ENCODE measurements at regions not wholly inside any gene's neighbourhood (a gene's known extent, or its start where the extent isn't known, plus 50 kb on each side); places are given as distances from the start of the nearest gene placed in this dataset.

GRCh38 chr1:72915581-72915980, 633.2 kb upstream of the NEGR1 start:
- Histone ChIP-seq H3K27ac (ENCODE audit: low read depth in 1 of 2, low read length in 2 of 2) (no peak overlapping the region), H3K4me1 (ENCODE audit: control insufficient read depth in 1 of 2, insufficient read depth in 2 of 2, low read length in 2 of 2) (no peaks in the 10 kb centered on the region), H3K27me3 (ENCODE audit: control insufficient read depth in 2 of 2, insufficient read depth in 2 of 2, low read length in 2 of 2) (no peaks in the 10 kb centered on the region), H3K9ac (ENCODE audit: insufficient read depth, low read length, poor library complexity, severe bottlenecking) (no peak overlapping the region), H3K9me3 (replicated peaks in 1 of 2; ENCODE audit: control insufficient read depth in 1 of 2, insufficient read depth in 1 of 2, low read length in 2 of 2) (no peaks in the 10 kb centered on the region), H3K4me3 (replicated peaks in 1 of 3; ENCODE audit: low read depth in 2 of 3, low read length in 3 of 3) (no peak overlapping the region), H2AFZ (ENCODE audit: insufficient read depth, low read depth, low read length, poor library complexity, severe bottlenecking) (no peak overlapping the region), H3K79me2 (ENCODE audit: insufficient read depth, low read length) (no peaks in the 10 kb centered on the region), H4K20me1 (ENCODE audit: insufficient read depth, low read length) (no peaks in the 10 kb centered on the region), H3K36me3 (replicated peaks in 1 of 2; ENCODE audit: control insufficient read depth in 1 of 2, insufficient read depth in 2 of 2, low read length in 2 of 2) (no peaks in the 10 kb centered on the region), H3K4me2 (replicated peaks; ENCODE audit: extremely low read depth, low read length, poor library complexity, severe bottlenecking) (no peak overlapping the region)
- 80% methylated on average over 1 of the region's 6 CpGs for WGBS (ENCODE audit: insufficient coverage)
- intact Hi-C loops (cut with micrococcal nuclease) = no loop called here
- Mint-ChIP-seq H3K36me3 (no peaks in the 10 kb centered on the region), H3K4me1 (no peaks in the 10 kb centered on the region), H3K27me3 (ENCODE audit: low read depth in 3 of 3) (peaks cover 0 to 1% (median 0%) of the 10 kb centered on the region in 3 donors), H3K4me3 (no peak overlapping the region), H3K9me3 (peaks cover 0 to 5% (median 3%) of the 10 kb centered on the region in 7 donors), H3K27ac (no peak overlapping the region)
- DNase-seq = no peak
- no peak for TF ChIP-seq CTCF (IDR thresholded peaks at IDR 0.05)

DNA sequence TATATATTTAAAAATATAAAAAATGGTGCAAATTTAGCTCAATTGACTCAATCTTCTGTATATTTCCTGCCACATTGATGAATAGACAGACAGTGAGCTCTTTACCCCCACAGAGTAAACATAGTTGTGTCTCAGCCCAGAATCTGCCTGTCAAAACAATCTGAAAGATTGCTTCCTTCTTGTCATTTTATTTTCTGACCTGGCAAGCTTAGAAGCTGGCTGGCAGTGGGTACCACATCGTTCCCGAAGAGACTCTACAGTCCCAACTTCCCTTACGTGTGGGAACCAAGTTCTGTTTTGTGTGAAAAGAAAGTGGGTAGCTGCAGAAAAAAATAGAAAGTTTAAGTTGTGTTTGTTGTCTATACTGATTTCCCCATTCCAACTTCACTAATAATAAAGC, 629.3 kb upstream of the NEGR1 start:
- no peak overlapping the region for H3K27ac ChIP-seq (ENCODE audit: low read depth in 1 of 2, low read length in 2 of 2)
- no peaks in the 10 kb centered on the region for H3K4me1 ChIP-seq (ENCODE audit: control insufficient read depth in 1 of 2, insufficient read depth in 2 of 2, low read length in 2 of 2)
- Mint-ChIP-seq H3K27ac (no peak overlapping the region), H3K27me3 (ENCODE audit: low read depth in 3 of 3) (peaks cover 0 to 1% (median 1%) of the 10 kb centered on the region in 3 donors), H3K4me3 (no peak overlapping the region), H3K36me3 (no peaks in the 10 kb centered on the region), H3K9me3 (peaks cover 2 to 10% (median 3%) of the 10 kb centered on the region in 7 donors), H3K4me1 (no peaks in the 10 kb centered on the region)
- no peak for TF ChIP-seq CTCF (IDR thresholded peaks at IDR 0.05)
- H3K9me3 ChIP-seq (replicated peaks in 1 of 2; ENCODE audit: control insufficient read depth in 1 of 2, insufficient read depth in 1 of 2, low read length in 2 of 2) = no peaks in the 10 kb centered on the region
- H3K27me3 ChIP-seq (ENCODE audit: control insufficient read depth in 2 of 2, insufficient read depth in 2 of 2, low read length in 2 of 2) = no peaks in the 10 kb centered on the region
- no peaks in the 10 kb centered on the region for H3K79me2 ChIP-seq (ENCODE audit: insufficient read depth, low read length)
- no peaks in the 10 kb centered on the region for H3K36me3 ChIP-seq (replicated peaks in 1 of 2; ENCODE audit: control insufficient read depth in 1 of 2, insufficient read depth in 2 of 2, low read length in 2 of 2)
- no CpG with 5 or more reads among the region's 3 CpGs for WGBS (ENCODE audit: insufficient coverage)
- H3K4me3 ChIP-seq (replicated peaks in 1 of 3; ENCODE audit: low read depth in 2 of 3, low read length in 3 of 3) = no peak overlapping the region
- no peak for DNase-seq
- H2AFZ ChIP-seq (ENCODE audit: insufficient read depth, low read depth, low read length, poor library complexity, severe bottlenecking) = no peak overlapping the region
- intact Hi-C loops (cut with micrococcal nuclease) = no loop called here
- H4K20me1 ChIP-seq (ENCODE audit: insufficient read depth, low read length) = no peaks in the 10 kb centered on the region
- H3K9ac ChIP-seq (ENCODE audit: insufficient read depth, low read length, poor library complexity, severe bottlenecking) = no peak overlapping the region
- no peak overlapping the region for H3K4me2 ChIP-seq (replicated peaks; ENCODE audit: extremely low read depth, low read length, poor library complexity, severe bottlenecking)
